HEK293 (cell line): ENCODE measurements at regions not wholly inside any gene's neighbourhood (a gene's known extent, or its start where the extent isn't known, plus 50 kb on each side); places are given as distances from the start of the nearest gene placed in this dataset.

Experiments
- CTCF ChIA-PET: fragments of 350-600 bp; formaldehyde crosslinking; extraction: SDS; loops from one replicate; lab custom pipeline; 2021; ENCODE audit warnings: antibody characterized with exemption; lab: Yijun Ruan, JAX
- POLR2A ChIA-PET: fragments of 300-600 bp; formaldehyde crosslinking; extraction: SDS; loops from one replicate; lab custom pipeline; 2020; ENCODE audit warnings: antibody characterized with exemption, inconsistent platforms; lab: Yijun Ruan, JAX
- H3K27ac ChIP-seq: fragments of 200-500 bp; sonication (Bioruptor generic); 2 replicates; pipeline ENCODE4 v1.5.1; 2014; ENCODE audit warnings: low read depth, low read length, control low read depth, inconsistent platforms; ENCODE audit errors: extremely low read depth
- H3K36me3 ChIP-seq, 2 experiments: fragments of 200-500 bp in 1 of 2; sonication (Bioruptor generic) in 1 of 2; 1 replicate in 1 of 2; 2 replicates in 1 of 2; pipeline ENCODE4 v1.5.1; 2014 to 2017; ENCODE audit warnings: inconsistent platforms in 2 of 2, low read length in 2 of 2; ENCODE audit not compliant: control insufficient read depth in 2 of 2, insufficient read depth in 1 of 2
- H3K4me1 ChIP-seq: fragments of 200-500 bp; sonication (Bioruptor generic); 2 replicates; pipeline ENCODE4 v1.5.1; 2014; ENCODE audit warnings: mild to moderate bottlenecking, low read length, inconsistent platforms; ENCODE audit not compliant: control insufficient read depth, insufficient read depth
- H3K4me3 ChIP-seq: 2 replicates; pipeline ENCODE4 v1.5.1; 2011; ENCODE audit warnings: low read depth, mild to moderate bottlenecking, control low read depth, low read length, moderate library complexity
- H3K9me3 ChIP-seq: fragments of 200-500 bp; sonication (Bioruptor generic); 2 replicates; pipeline ENCODE4 v1.5.1; 2014; ENCODE audit warnings: low read depth, low read length, inconsistent platforms; ENCODE audit not compliant: control insufficient read depth, insufficient read depth
- AEBP2 ChIP-seq: fragments of 450-650 bp; formaldehyde crosslinking; IDR thresholded peaks from 2 replicates; pipeline ENCODE4 v1.5.1; 2016; ENCODE audit warnings: missing biosample characterization, missing genetic modification characterization, borderline replicate concordance
- ELK4 ChIP-seq: IDR thresholded peaks from 2 replicates; pipeline ENCODE4 v1.6.1; 2011; ENCODE audit warnings: mild to moderate bottlenecking, low read depth, low read length, borderline replicate concordance
- HOXA7 ChIP-seq: sonication (generic); formaldehyde crosslinking; IDR thresholded peaks from 2 replicates; pipeline ENCODE4 v1.8.1; 2022; ENCODE audit warnings: missing genetic modification reagents, borderline replicate concordance
- KLF1 ChIP-seq: fragments of 450-650 bp; formaldehyde crosslinking; IDR thresholded peaks from 2 replicates; pipeline ENCODE4 v1.5.1; 2016; ENCODE audit warnings: missing biosample characterization, missing genetic modification characterization
- KLF9 ChIP-seq: fragments of 450-650 bp; formaldehyde crosslinking; IDR thresholded peaks from 2 replicates; pipeline ENCODE4 v1.5.1; 2016; ENCODE audit warnings: missing biosample characterization, missing genetic modification characterization, low read depth
- SETDB1 ChIP-seq: IDR thresholded peaks from one replicate; pipeline ENCODE4 v1.6.1; 2017; ENCODE audit warnings: mild to moderate bottlenecking, low read length, moderate library complexity, mixed read lengths; ENCODE audit not compliant: insufficient read length
- YY2 ChIP-seq: fragments of 450-650 bp; formaldehyde crosslinking; IDR thresholded peaks from 2 replicates; pipeline ENCODE4 v1.5.1; 2016; ENCODE audit warnings: missing biosample characterization, missing genetic modification characterization
- ZBTB17 ChIP-seq: fragments of 450-650 bp; formaldehyde crosslinking; IDR thresholded peaks from 2 replicates; pipeline ENCODE4 v1.5.1; 2016; ENCODE audit warnings: missing biosample characterization, missing genetic modification characterization
- ZEB2 ChIP-seq: fragments of 450-650 bp; formaldehyde crosslinking; IDR thresholded peaks from 2 replicates; pipeline ENCODE4 v1.5.1; 2016; ENCODE audit warnings: missing biosample characterization, missing genetic modification characterization
- ZFP41 ChIP-seq: fragments of 450-650 bp; formaldehyde crosslinking; IDR thresholded peaks from 2 replicates; pipeline ENCODE4 v1.5.1; 2016; ENCODE audit warnings: missing biosample characterization, missing genetic modification characterization, borderline replicate concordance
- ZFP69B ChIP-seq: fragments of 450-650 bp; formaldehyde crosslinking; IDR thresholded peaks from 2 replicates; pipeline ENCODE4 v1.5.1; 2016; ENCODE audit warnings: missing biosample characterization, missing genetic modification characterization
- ZNF114 ChIP-seq: fragments of 450-650 bp; formaldehyde crosslinking; IDR thresholded peaks from 2 replicates; pipeline ENCODE4 v1.5.0; 2017; ENCODE audit warnings: missing biosample characterization, missing genetic modification characterization
- ZNF133 ChIP-seq: fragments of 450-650 bp; formaldehyde crosslinking; IDR thresholded peaks from 2 replicates; pipeline ENCODE4 v1.5.1; 2016; ENCODE audit warnings: missing biosample characterization, missing genetic modification characterization
- ZNF140 ChIP-seq: fragments of 450-650 bp; formaldehyde crosslinking; IDR thresholded peaks from 2 replicates; pipeline ENCODE4 v1.5.1; 2016; ENCODE audit warnings: missing biosample characterization, missing genetic modification characterization
- ZNF146 ChIP-seq: fragments of 450-650 bp; formaldehyde crosslinking; IDR thresholded peaks from 2 replicates; pipeline ENCODE4 v1.5.1; 2016; ENCODE audit warnings: missing biosample characterization, missing genetic modification characterization
- ZNF174 ChIP-seq: fragments of 450-650 bp; formaldehyde crosslinking; IDR thresholded peaks from 2 replicates; pipeline ENCODE4 v1.5.0; 2017; ENCODE audit warnings: missing biosample characterization, mild to moderate bottlenecking, missing genetic modification characterization
- ZNF202 ChIP-seq: fragments of 450-650 bp; formaldehyde crosslinking; IDR thresholded peaks from 2 replicates; pipeline ENCODE4 v1.5.1; 2016; ENCODE audit warnings: missing biosample characterization, missing genetic modification characterization, borderline replicate concordance
- ZNF274 ChIP-seq, 2 experiments: fragments of 200-500 bp in 1 of 2; fragments of 450-650 bp in 1 of 2; sonication (Bioruptor generic) in 1 of 2; formaldehyde crosslinking in 1 of 2; IDR thresholded peaks; 2 replicates each; pipeline versions ENCODE4 v1.5.1 to v1.6.1; 2014 to 2016; ENCODE audit warnings: borderline replicate concordance in 1 of 2, inconsistent platforms in 1 of 2, low read length in 1 of 2, missing biosample characterization in 1 of 2, missing genetic modification characterization in 1 of 2
- ZNF530 ChIP-seq: fragments of 450-650 bp; formaldehyde crosslinking; IDR thresholded peaks from 2 replicates; pipeline ENCODE4 v1.5.1; 2016; ENCODE audit warnings: low read depth, missing biosample characterization, missing genetic modification characterization
- ZNF544 ChIP-seq: fragments of 450-650 bp; formaldehyde crosslinking; IDR thresholded peaks from 2 replicates; pipeline ENCODE4 v1.5.0; 2017; ENCODE audit warnings: missing biosample characterization, missing genetic modification characterization
- ZNF555 ChIP-seq: fragments of 450-650 bp; formaldehyde crosslinking; conservative IDR thresholded peaks from 2 replicates; pipeline ENCODE4 v1.5.1; 2017; ENCODE audit warnings: missing biosample characterization, mild to moderate bottlenecking, missing genetic modification characterization, inconsistent platforms
- ZNF585B ChIP-seq: fragments of 450-650 bp; formaldehyde crosslinking; IDR thresholded peaks from 2 replicates; pipeline ENCODE4 v1.5.1; 2016; ENCODE audit warnings: missing biosample characterization, missing genetic modification characterization
- ZNF624 ChIP-seq: fragments of 450-650 bp; formaldehyde crosslinking; IDR thresholded peaks from 2 replicates; pipeline ENCODE4 v1.5.1; 2017; ENCODE audit warnings: missing biosample characterization, missing genetic modification characterization
- ZNF629 ChIP-seq: fragments of 450-650 bp; formaldehyde crosslinking; IDR thresholded peaks from 2 replicates; pipeline ENCODE4 v1.5.1; 2017; ENCODE audit warnings: missing biosample characterization, missing genetic modification characterization
- ZNF639 ChIP-seq: fragments of 450-650 bp; formaldehyde crosslinking; IDR thresholded peaks from 2 replicates; pipeline ENCODE4 v1.5.1; 2016; ENCODE audit warnings: missing biosample characterization, missing genetic modification characterization
- ZNF664 ChIP-seq: fragments of 450-650 bp; formaldehyde crosslinking; IDR thresholded peaks from 2 replicates; pipeline ENCODE4 v1.5.1; 2016; ENCODE audit warnings: missing biosample characterization, missing genetic modification characterization
- ZNF777 ChIP-seq: fragments of 450-650 bp; formaldehyde crosslinking; IDR thresholded peaks from 2 replicates; pipeline ENCODE4 v1.5.1; 2017; ENCODE audit warnings: missing biosample characterization, missing genetic modification characterization, borderline replicate concordance
- ZNF785 ChIP-seq: fragments of 450-650 bp; formaldehyde crosslinking; IDR thresholded peaks from 2 replicates; pipeline ENCODE4 v1.5.1; 2016; ENCODE audit warnings: missing biosample characterization, missing genetic modification characterization

- no peak for TF ChIP-seq SETDB1
- no peak for TF ChIP-seq ZNF585B (tag by site-specific recombination)
- no peak for TF ChIP-seq AEBP2 (tag by site-specific recombination)
- TF ChIP-seq ZNF202 (tag by site-specific recombination): no peak
- no peak for TF ChIP-seq ZNF274 (IDR thresholded peaks at IDR 0.05; ENCODE audit: low read length)
- TF ChIP-seq ZNF274 (tag by site-specific recombination; IDR thresholded peaks at IDR 0.05; ENCODE audit: borderline replicate concordance): no peak
- TF ChIP-seq ZNF530 (tag by site-specific recombination): no peak
Observed at GRCh38 chr10:10346390-10347150, 671.1 kb upstream of the CELF2 start (continued).

- Histone ChIP-seq H3K4me1 (no peaks in the 10 kb centered on the region), H3K9me3 (no peaks in the 10 kb centered on the region), H3K27ac (no peak overlapping the region), H3K36me3 (no peaks in the 10 kb centered on the region), H3K4me3 (no peak overlapping the region)
- POLR2A ChIA-PET: no interaction called here
- TF ChIP-seq ZEB2 (no peak), ELK4 (no peak), KLF9 (tag by site-specific recombination) (no peak), ZNF174 (tag by site-specific recombination) (no peak), ZNF664 (tag by site-specific recombination) (no peak), ZNF777 (no peak), ZNF114 (no peak), YY2 (tag by site-specific recombination) (no peak), ZNF629 (tag by site-specific recombination) (no peak), HOXA7 (CRISPR knock-in tag) (no peak), ZNF544 (tag by site-specific recombination) (no peak), KLF1 (tag by site-specific recombination) (no peak), ZNF624 (tag by site-specific recombination) (no peak), ZNF146 (tag by site-specific recombination) (no peak), ZFP41 (tag by site-specific recombination) (no peak)
- CTCF ChIA-PET: no interaction called here
Observed at GRCh38 chr10:10350050-10350449, 667.6 kb upstream of the CELF2 start.

- no peaks in the 10 kb centered on the region for H3K4me1 ChIP-seq
- H3K36me3 ChIP-seq: no peaks in the 10 kb centered on the region
- no peak overlapping the region for H3K27ac ChIP-seq
- ChIA-PET POLR2A (interaction anchor here (0.7 kb wide), 1 partner anchor 564 kb away, joined by 6 read pairs; no protein-coding TSS in a partner anchor), CTCF (no interaction called here)
- no peaks in the 10 kb centered on the region for H3K9me3 ChIP-seq
- H3K4me3 ChIP-seq: no peak overlapping the region
- TF ChIP-seq ZNF639 (tag by site-specific recombination) (no peak), ZFP69B (tag by site-specific recombination) (no peak), ZBTB17 (tag by site-specific recombination) (no peak), ZNF133 (tag by site-specific recombination) (no peak), ZNF555 (tag by site-specific recombination) (no peak), ZFP41 (tag by site-specific recombination) (no peak), ZNF785 (tag by site-specific recombination) (no peak), ZNF140 (tag by site-specific recombination) (no peak)
Observed at GRCh38 chr10:10351451-10351850, 666.2 kb upstream of the CELF2 start.
